IMR-90 (cell line): ENCODE measurements at regions not wholly inside any gene's neighbourhood (a gene's known extent, or its start where the extent isn't known, plus 50 kb on each side); places are given as distances from the start of the nearest gene placed in this dataset.

Source experiments
- ATAC-seq: fragments of 200-7000 bp; cut with Tn5 transposase; 2 replicates; pipeline ENCODE4 v1.9.1; 2020; ENCODE audit warnings: low read depth, mild to moderate bottlenecking, moderate library complexity
- BruUV-seq: library from RNA; stranded (reverse); fragments of 400-500 nt; replicated peaks from 2 replicates; lab custom pipeline; 2021; lab: Mats Ljungman, UMichigan
- CTCF ChIA-PET: fragments of 300-600 bp; formaldehyde crosslinking; extraction: SDS; loops from one replicate; lab custom pipeline; 2021; ENCODE audit warnings: antibody characterized with exemption; lab: Yijun Ruan, JAX
- POLR2A ChIA-PET: fragments of 300-600 bp; sonication (Branson Sonifier 250); formaldehyde crosslinking; loops from one replicate; lab custom pipeline; 2022; ENCODE audit warnings: antibody characterized with exemption; ENCODE audit not compliant: unreplicated experiment; lab: Charles Lee
- DNase-seq: peaks from one replicate; pipeline ENCODE4 v3.0.0; 2013
- H2AFZ ChIP-seq: replicated peaks from 2 replicates; pipeline ENCODE3; 2013; ENCODE audit warnings: low read length, mild to moderate bottlenecking; ENCODE audit not compliant: poor library complexity
- H2AK5ac ChIP-seq: 2 replicates; pipeline ENCODE4 v1.6.1; 2013; ENCODE audit warnings: low read depth, low read length, inconsistent platforms
- H2AK9ac ChIP-seq: replicated peaks from 2 replicates; pipeline ENCODE3; 2013; ENCODE audit warnings: mild to moderate bottlenecking, low read depth, low read length, moderate library complexity; ENCODE audit not compliant: poor library complexity
- H2BK120ac ChIP-seq: 2 replicates; pipeline ENCODE4 v1.6.1; 2013; ENCODE audit warnings: low read depth, low read length, inconsistent platforms
- H2BK15ac ChIP-seq: 3 replicates; pipeline ENCODE4 v1.6.1; 2013; ENCODE audit warnings: low read depth, low read length, inconsistent platforms
- H2BK20ac ChIP-seq: 2 replicates; pipeline ENCODE4 v1.6.1; 2013; ENCODE audit warnings: low read depth, mild to moderate bottlenecking, inconsistent platforms, low read length, moderate library complexity
- H2BK5ac ChIP-seq: 2 replicates; pipeline ENCODE4 v1.6.1; 2013; ENCODE audit warnings: mild to moderate bottlenecking, low read depth, low read length, inconsistent platforms; ENCODE audit not compliant: poor library complexity, severe bottlenecking
- H3K14ac ChIP-seq: replicated peaks from 2 replicates; pipeline ENCODE4 v1.6.1; 2013; ENCODE audit warnings: low read depth, low read length, inconsistent platforms
- H3K18ac ChIP-seq: 2 replicates; pipeline ENCODE4 v1.6.1; 2013; ENCODE audit warnings: low read depth, low read length, control low read depth
- H3K23ac ChIP-seq: 2 replicates; pipeline ENCODE4 v1.6.1; 2013; ENCODE audit warnings: low read depth, low read length, inconsistent platforms
- H3K27ac ChIP-seq: 2 replicates; pipeline ENCODE4 v1.5.1; 2013; ENCODE audit warnings: mild to moderate bottlenecking, control low read depth, low read length; ENCODE audit not compliant: insufficient read depth
- H3K27me3 ChIP-seq: 2 replicates; pipeline ENCODE4 v1.6.1; 2013; ENCODE audit warnings: low read length; ENCODE audit not compliant: control insufficient read depth, insufficient read depth
- H3K36me3 ChIP-seq: 2 replicates; pipeline ENCODE4 v1.6.1; 2013; ENCODE audit warnings: low read length, mixed read lengths; ENCODE audit not compliant: control insufficient read depth, insufficient read depth
- H3K4ac ChIP-seq: 2 replicates; pipeline ENCODE4 v1.6.1; 2013; ENCODE audit warnings: low read depth, low read length, inconsistent platforms
- H3K4me1 ChIP-seq: 2 replicates; pipeline ENCODE4 v1.6.1; 2013; ENCODE audit warnings: low read length, mixed read lengths; ENCODE audit not compliant: control insufficient read depth, insufficient read depth
- H3K4me2 ChIP-seq: 2 replicates; pipeline ENCODE4 v1.6.1; 2013; ENCODE audit warnings: low read depth, mild to moderate bottlenecking, control low read depth, low read length, moderate library complexity
- H3K4me3 ChIP-seq: 2 replicates; pipeline ENCODE4 v1.5.1; 2013; ENCODE audit warnings: low read depth, mild to moderate bottlenecking, control low read depth, low read length, moderate library complexity; ENCODE audit not compliant: insufficient read depth
- H3K56ac ChIP-seq: 2 replicates; pipeline ENCODE4 v1.6.1; 2013; ENCODE audit warnings: low read length, inconsistent platforms; ENCODE audit not compliant: insufficient read depth; ENCODE audit errors: extremely low read depth
- H3K79me1 ChIP-seq, 2 experiments: 2 replicates each; pipeline ENCODE4 v1.6.1; 2013; ENCODE audit warnings: low read length in 2 of 2, inconsistent platforms in 1 of 2, low read depth in 1 of 2
- H3K9ac ChIP-seq: 2 replicates; pipeline ENCODE4 v1.6.1; 2013; ENCODE audit warnings: low read depth, low read length, control low read depth
- H3K9me1 ChIP-seq: 2 replicates; pipeline ENCODE4 v1.6.1; 2013; ENCODE audit warnings: low read length, inconsistent platforms; ENCODE audit not compliant: insufficient read depth
- H3K9me3 ChIP-seq: 2 replicates; pipeline ENCODE4 v1.6.1; 2013; ENCODE audit warnings: low read length; ENCODE audit not compliant: control insufficient read depth, insufficient read depth
- H4K20me1 ChIP-seq: 2 replicates; pipeline ENCODE4 v1.6.1; 2013; ENCODE audit warnings: low read length, inconsistent platforms; ENCODE audit not compliant: insufficient read depth
- H4K5ac ChIP-seq: 2 replicates; pipeline ENCODE4 v1.6.1; 2013; ENCODE audit warnings: mild to moderate bottlenecking, low read depth, low read length, control low read depth
- H4K8ac ChIP-seq, 2 experiments: 2 replicates each; pipeline ENCODE4 v1.6.1; 2013; ENCODE audit warnings: low read depth in 2 of 2, low read length in 2 of 2, control low read depth in 1 of 2, inconsistent platforms in 1 of 2
- H4K91ac ChIP-seq: 2 replicates; pipeline ENCODE4 v1.6.1; 2013; ENCODE audit warnings: low read depth, low read length, inconsistent platforms; ENCODE audit not compliant: insufficient read depth
- CEBPB ChIP-seq: IDR thresholded peaks from 2 replicates; pipeline ENCODE4 v1.6.1; 2012; ENCODE audit warnings: low read depth, low read length, improper control_type of control experiment
- RCOR1 ChIP-seq: IDR thresholded peaks from 2 replicates; pipeline ENCODE4 v1.6.1; 2012; ENCODE audit warnings: mild to moderate bottlenecking, low read length, improper control_type of control experiment; ENCODE audit not compliant: insufficient replicate concordance
- WGBS, 2 experiments: methylation state at CpG; one replicate each; pipeline versions ENCODE4 v1.1.5 to v1.1.7; 2013; ENCODE audit warnings: missing lambda C conversion rate in 2 of 2; ENCODE audit not compliant: insufficient read length in 1 of 2; ENCODE audit errors: extremely low coverage in 2 of 2; 5-methylcytosine and 5-hydroxymethylcytosine counted together
- dilution Hi-C: fragments of 300-500 bp; cut with HindIII; formaldehyde crosslinking; loops from one replicate; pipeline ENCODE4 v1.14.3; 2018; ENCODE audit warnings: low sequenced_read_pairs; ENCODE audit not compliant: unreplicated experiment
- in situ Hi-C: fragments of 300-500 bp; cut with MboI; formaldehyde crosslinking; loops from 3 replicates; pipeline ENCODE4 v1.14.3; 2019; ENCODE audit warnings: low sequenced_read_pairs, inconsistent platforms, mixed read lengths
- intact Hi-C: fragments of 100-400 bp; cut with micrococcal nuclease; formaldehyde crosslinking; loops from 2 replicates; pipeline ENCODE4 v1.10.0; 2022

- Histone ChIP-seq H3K23ac (no peak overlapping the region), H3K18ac (no peak overlapping the region), H3K4me3 (no peak overlapping the region), H3K9me1 (no peaks in the 10 kb centered on the region; the same call in 1 of the 2 replicates), H2AFZ (no peak overlapping the region), H3K79me1 (peaks cover 0 to 3% of the 10 kb centered on the region in 2 experiments; a peak in 1 of 4 replicates), H2AK5ac (no peak overlapping the region), H3K4ac (no peak overlapping the region), H4K91ac (no peak overlapping the region), H2BK120ac (no peak overlapping the region), H4K5ac (no peak overlapping the region), H3K36me3 (peaks cover 5% of the 10 kb centered on the region; the same call in 1 of the 2 replicates), H3K9me3 (no peaks in the 10 kb centered on the region), H4K20me1 (no peaks in the 10 kb centered on the region), H3K4me1 (peaks cover 3% of the 10 kb centered on the region), H3K4me2 (no peak overlapping the region), H3K27ac (no peak overlapping the region), H3K56ac (no peak overlapping the region), H3K27me3 (no peaks in the 10 kb centered on the region), H2BK15ac (no peak overlapping the region), H2BK5ac (no peak overlapping the region), H3K14ac (no peak overlapping the region), H2BK20ac (no peak overlapping the region), H4K8ac (no peak overlapping the region), H2AK9ac (no peak overlapping the region), H3K9ac (no peak overlapping the region)
- ChIA-PET POLR2A (no interaction called here), CTCF (interaction anchor here (0.9 to 1.0 kb wide), 2 partner anchors 22 to 306 kb away, joined by 3 to 6 read pairs; no protein-coding TSS in a partner anchor)
- no CpG with 5 or more reads among the region's 2 CpGs for WGBS, 2 experiments
- TF ChIP-seq CEBPB, result no peak
- TF ChIP-seq RCOR1, result no peak
- ATAC-seq, result no peak
- dilution Hi-C loops (no loop called here), in situ Hi-C loops (no loop called here), intact Hi-C loops (no loop called here)
- DNase-seq, result no peak
- no TSS peak for BruUV-seq
Observed at GRCh38 chr6:154942770-154943169, 52.3 kb upstream of the TIAM2 start.
